ENCODE measurements at regions not wholly inside any gene's neighbourhood (a gene's known extent, or its start where the extent isn't known, plus 50 kb on each side); places are given as distances from the start of the nearest gene placed in this dataset.

- Histone ChIP-seq H3K4me1 (ENCODE audit: control insufficient read depth, extremely low read depth, insufficient read depth, low read length) (no peaks in the 10 kb centered on the region), H3K9ac (replicated peaks; ENCODE audit: extremely low read depth, insufficient read depth, low read length) (no peak overlapping the region), H3K4me3 (replicated peaks in 1 of 3; ENCODE audit: insufficient read depth in 1 of 3, low read depth in 1 of 3, low read length in 3 of 3) (no peak overlapping the region), H3K27me3 (ENCODE audit: control insufficient read depth in 2 of 2, insufficient read depth in 2 of 2, low read length in 2 of 2) (peaks cover 0 to 4% of the 10 kb centered on the region in 2 experiments), H3K9me1 (replicated peaks; ENCODE audit: control insufficient read depth, extremely low read depth, insufficient read depth, low read length) (no peaks in the 10 kb centered on the region), H3K9me3 (replicated peaks; ENCODE audit: control insufficient read depth, insufficient read depth, low read length) (no peaks in the 10 kb centered on the region), H3K79me2 (ENCODE audit: control insufficient read depth, insufficient read depth, low read length) (no peaks in the 10 kb centered on the region), H3K27ac (ENCODE audit: insufficient read depth, low read depth, low read length) (no peak overlapping the region), H4K20me1 (replicated peaks; ENCODE audit: control insufficient read depth, extremely low read depth, insufficient read depth, low read length) (no peaks in the 10 kb centered on the region), H3K4me2 (ENCODE audit: insufficient read depth, low read length) (no peak overlapping the region), H3K36me3 (ENCODE audit: control insufficient read depth in 2 of 2, extremely low read depth in 1 of 2, insufficient read depth in 2 of 2, low read length in 2 of 2) (no peaks in the 10 kb centered on the region), H2AFZ (ENCODE audit: low read depth, low read length) (no peak overlapping the region)
- DNase-seq (ENCODE audit: low read depth, low spot score) (no peak), FAIRE-seq (no peak)
- CTCF ChIA-PET: no interaction called here
- dilution Hi-C loops (cut with MboI; ENCODE audit: extremely low pct_ligation_motif_present, low sequenced_read_pairs): no loop called here
- intact Hi-C loops (cut with micrococcal nuclease): no loop called here
- TF ChIP-seq MAX (IDR thresholded peaks at IDR 0.05; ENCODE audit: insufficient read depth, insufficient read length) (no peak), POLR2AphosphoS5 (IDR thresholded peaks at IDR 0.05; ENCODE audit: insufficient read depth, low read depth, low read length) (no peak), JUN (IDR thresholded peaks at IDR 0.05; ENCODE audit: borderline replicate concordance, insufficient read depth, insufficient read length, low read depth) (no peak), POLR2A (IDR thresholded peaks at IDR 0.05; ENCODE audit: low read depth, low read length) (no peak)
- POLR2A ChIA-PET: no interaction called here
- no TSS peak for BruUV-seq (replicated peaks)
Measured at GRCh38 chr3:197354568-197355001, 56.2 kb upstream of the DLG1 start.

GRCh38 chr3:197353867-197354567 is 55.6 kb upstream of the DLG1 start:
- Histone ChIP-seq H3K9ac (replicated peaks; ENCODE audit: extremely low read depth, insufficient read depth, low read length) (no peak overlapping the region), H3K4me2 (ENCODE audit: insufficient read depth, low read length) (no peak overlapping the region), H3K9me1 (replicated peaks; ENCODE audit: control insufficient read depth, extremely low read depth, insufficient read depth, low read length) (no peaks in the 10 kb centered on the region), H4K20me1 (replicated peaks; ENCODE audit: control insufficient read depth, extremely low read depth, insufficient read depth, low read length) (no peaks in the 10 kb centered on the region), H3K27me3 (ENCODE audit: control insufficient read depth in 2 of 2, insufficient read depth in 2 of 2, low read length in 2 of 2) (peaks cover 0 to 4% of the 10 kb centered on the region in 2 experiments), H2AFZ (ENCODE audit: low read depth, low read length) (no peak overlapping the region), H3K27ac (ENCODE audit: insufficient read depth, low read depth, low read length) (no peak overlapping the region), H3K36me3 (ENCODE audit: control insufficient read depth in 2 of 2, extremely low read depth in 1 of 2, insufficient read depth in 2 of 2, low read length in 2 of 2) (no peaks in the 10 kb centered on the region), H3K4me3 (replicated peaks in 1 of 3; ENCODE audit: insufficient read depth in 1 of 3, low read depth in 1 of 3, low read length in 3 of 3) (no peak overlapping the region), H3K79me2 (ENCODE audit: control insufficient read depth, insufficient read depth, low read length) (no peaks in the 10 kb centered on the region), H3K4me1 (ENCODE audit: control insufficient read depth, extremely low read depth, insufficient read depth, low read length) (no peaks in the 10 kb centered on the region), H3K9me3 (replicated peaks; ENCODE audit: control insufficient read depth, insufficient read depth, low read length) (no peaks in the 10 kb centered on the region)
- TF ChIP-seq GATA2 (IDR thresholded peaks at IDR 0.05; ENCODE audit: insufficient read depth, insufficient read length, low read depth, low read length): no peak
- no peak for TF ChIP-seq POLR2AphosphoS5 (IDR thresholded peaks at IDR 0.05; ENCODE audit: insufficient read depth, low read depth, low read length)
- TF ChIP-seq MYC (IDR thresholded peaks at IDR 0.05; ENCODE audit: low read depth, low read length): no peak
- no peak for TF ChIP-seq FOS (IDR thresholded peaks at IDR 0.05; ENCODE audit: borderline replicate concordance, insufficient read depth, low read length)
- TF ChIP-seq POLR2A (IDR thresholded peaks at IDR 0.05; ENCODE audit: low read depth, low read length): no peak
- no peak for TF ChIP-seq EZH2 (IDR thresholded peaks at IDR 0.05; ENCODE audit: borderline replicate concordance, low read depth, low read length, severe bottlenecking)
- TF ChIP-seq JUN (IDR thresholded peaks at IDR 0.05; ENCODE audit: borderline replicate concordance, insufficient read depth, insufficient read length, low read depth): no peak
- TF ChIP-seq MAX (IDR thresholded peaks at IDR 0.05; ENCODE audit: insufficient read depth, insufficient read length): no peak
- CTCF ChIA-PET: no interaction called here
- intact Hi-C loops (cut with micrococcal nuclease): no loop called here
- DNase-seq (ENCODE audit: low read depth, low spot score) (no peak), FAIRE-seq (no peak)
- dilution Hi-C loops (cut with MboI; ENCODE audit: extremely low pct_ligation_motif_present, low sequenced_read_pairs): no loop called here
- no TSS peak for BruUV-seq (replicated peaks)
- POLR2A ChIA-PET: no interaction called here

Measured in endothelial cell of umbilical vein (primary cell).